ENCODE measurements at regions not wholly inside any gene's neighbourhood (a gene's known extent, or its start where the extent isn't known, plus 50 kb on each side); places are given as distances from the start of the nearest gene placed in this dataset.

DNA sequence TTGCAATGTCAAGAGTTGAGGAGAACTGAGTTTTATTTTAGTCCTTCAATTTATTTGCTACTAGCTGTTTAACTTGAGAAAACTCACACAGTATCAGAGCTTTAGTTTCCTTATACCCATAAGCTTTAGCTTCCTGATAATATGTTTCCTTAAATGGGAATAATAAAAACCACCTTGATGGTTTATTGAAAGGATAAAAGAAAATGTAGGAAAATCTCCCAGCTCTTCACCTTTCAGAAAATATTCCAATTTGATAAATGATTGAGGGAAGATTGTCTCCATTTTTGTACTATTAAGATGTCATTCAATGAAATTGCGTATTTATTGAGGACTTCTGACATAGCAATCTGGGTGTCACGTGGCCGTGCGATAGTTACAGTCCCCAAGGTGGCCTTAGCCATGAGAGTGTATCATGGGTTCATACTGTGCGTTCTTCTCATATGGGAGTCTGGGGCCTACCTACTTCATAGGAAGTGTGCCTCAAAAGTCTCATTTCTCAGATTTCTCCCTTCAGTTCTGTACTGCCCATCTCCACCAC lies 296.3 kb upstream of the BMP2 start:
- DNase-seq (ENCODE audit: low spot score in 2 of 2) (no peak), ATAC-seq (no peak)
- peaks cover 0 to 6% of the 10 kb centered on the region in 2 donors for H3K9me3 Mint-ChIP-seq
- no peaks in the 10 kb centered on the region for H3K36me3 Mint-ChIP-seq
- no peak overlapping the region for H3K27ac Mint-ChIP-seq

DNA sequence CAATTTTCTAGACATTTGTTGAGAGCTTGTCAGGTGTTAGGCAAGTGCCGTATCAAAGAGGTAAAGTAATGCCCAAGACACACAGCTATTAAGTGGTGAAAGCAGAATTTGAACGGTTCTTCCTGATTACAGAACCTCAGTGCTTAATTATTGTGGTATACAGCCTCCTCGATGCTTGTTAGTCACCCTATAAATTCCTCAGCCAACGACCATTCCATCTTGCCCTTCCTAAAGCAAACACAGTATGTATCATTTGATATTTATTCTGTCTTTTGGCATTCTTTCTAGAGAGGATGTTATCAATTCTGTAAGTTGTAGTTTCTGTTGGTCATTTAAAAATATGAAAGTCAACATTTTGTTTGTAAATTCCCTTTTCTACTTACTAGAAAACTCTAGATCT lies 297.8 kb upstream of the BMP2 start:
- DNase-seq (ENCODE audit: low spot score in 2 of 2) = no peak
- Mint-ChIP-seq H3K36me3 (no peaks in the 10 kb centered on the region), H3K9me3 (peaks cover 4 to 6% of the 10 kb centered on the region in 2 donors), H3K27ac (no peak overlapping the region)
- ATAC-seq = no peak

GRCh38 chr20:6468423-6469116 lies 298.9 kb upstream of the BMP2 start:
- Mint-ChIP-seq H3K36me3 (no peaks in the 10 kb centered on the region), H3K9me3 (peaks cover 4 to 6% of the 10 kb centered on the region in 2 donors), H3K27ac (no peak overlapping the region)
- DNase-seq (ENCODE audit: low spot score in 2 of 2) (no peak), ATAC-seq (no peak)

DNA sequence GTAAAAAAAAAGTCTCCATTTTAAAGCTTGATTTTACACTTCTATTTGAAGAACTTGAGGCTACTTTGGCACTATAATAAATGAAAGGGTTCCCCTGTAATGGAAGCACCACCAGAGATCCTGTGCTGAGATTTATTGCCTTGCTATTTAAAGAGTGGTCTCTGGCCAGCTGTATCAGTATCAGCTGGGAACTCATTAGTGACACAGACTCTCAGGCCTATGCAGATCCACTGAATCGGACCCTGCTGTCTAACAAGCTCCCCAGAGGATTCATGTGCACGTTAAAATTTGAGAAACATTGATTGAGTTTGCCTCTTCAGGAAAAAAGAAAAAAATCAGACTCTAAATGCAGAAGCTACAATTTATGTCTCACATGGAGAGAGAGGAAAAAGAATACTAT lies 299.9 kb upstream of the BMP2 start:
- Mint-ChIP-seq H3K9me3 (peaks cover 4 to 6% of the 10 kb centered on the region in 2 donors), H3K27ac (no peak overlapping the region), H3K36me3 (no peaks in the 10 kb centered on the region)
- DNase-seq (ENCODE audit: low spot score in 2 of 2) (no peak), ATAC-seq (no peak)

DNA sequence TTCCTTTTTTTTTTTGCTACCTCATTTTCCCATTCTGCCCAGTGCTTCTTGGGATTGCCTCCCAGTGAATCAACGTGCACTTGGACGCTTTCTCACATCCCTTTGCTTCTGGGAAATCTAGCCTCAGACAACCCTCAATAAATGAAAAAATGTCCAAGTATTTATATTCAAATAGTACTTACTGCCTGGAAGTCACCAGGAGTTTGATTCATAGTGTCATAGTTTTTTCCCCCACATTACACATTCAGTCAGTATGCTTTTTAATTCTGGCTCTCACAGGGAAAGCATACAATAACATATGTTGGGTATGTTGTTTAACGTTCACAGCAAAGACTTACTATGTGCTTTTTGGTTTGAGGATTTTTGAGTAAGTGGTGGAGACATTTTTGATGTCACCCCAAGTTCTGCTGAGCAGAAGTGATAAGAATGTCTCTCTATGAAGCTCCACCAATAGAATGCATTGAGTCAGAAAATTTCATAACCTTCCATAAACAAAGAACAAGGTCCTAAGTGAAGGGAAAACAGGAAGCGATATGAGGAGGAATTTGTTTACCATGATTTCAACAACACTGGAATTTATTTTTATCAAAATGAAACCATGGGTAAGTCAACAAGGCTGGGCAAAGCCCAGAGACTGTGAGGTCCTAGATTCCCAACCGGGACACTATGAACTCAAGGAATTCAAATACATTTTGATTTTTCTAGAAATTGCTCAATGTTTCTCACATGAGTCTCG lies 301.2 kb upstream of the BMP2 start:
- no peak overlapping the region for H3K27ac Mint-ChIP-seq
- no peaks in the 10 kb centered on the region for H3K36me3 Mint-ChIP-seq
- ATAC-seq (no peak), DNase-seq (ENCODE audit: low spot score in 2 of 2) (no peak)
- H3K9me3 Mint-ChIP-seq = peaks cover 4 to 6% of the 10 kb centered on the region in 2 donors

DNA sequence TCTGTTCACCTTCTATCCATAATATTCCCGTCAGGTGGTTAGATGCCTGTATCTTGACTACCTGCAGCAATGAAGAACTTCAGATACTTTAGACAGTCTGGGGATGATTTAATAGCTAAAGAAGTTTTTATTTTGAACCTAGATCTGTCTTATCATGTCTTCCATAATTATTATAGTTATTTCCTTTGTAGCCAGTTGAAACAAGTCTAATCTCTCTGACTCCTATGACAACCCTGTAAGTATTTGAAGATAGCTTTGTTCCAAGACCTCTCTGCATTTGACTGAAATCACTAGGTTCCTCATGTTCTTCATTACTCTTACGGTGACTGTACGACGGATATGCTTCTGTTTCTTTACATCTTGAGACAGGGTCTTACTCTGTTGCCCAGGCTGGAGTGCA lies 316.6 kb upstream of the BMP2 start:
- H3K36me3 Mint-ChIP-seq = no peaks in the 10 kb centered on the region
- H3K27ac Mint-ChIP-seq = no peak overlapping the region
- H3K9me3 Mint-ChIP-seq = peaks cover 4 to 10% of the 10 kb centered on the region in 2 donors
- ATAC-seq (no peak), DNase-seq (ENCODE audit: low spot score in 2 of 2) (no peak)

DNA sequence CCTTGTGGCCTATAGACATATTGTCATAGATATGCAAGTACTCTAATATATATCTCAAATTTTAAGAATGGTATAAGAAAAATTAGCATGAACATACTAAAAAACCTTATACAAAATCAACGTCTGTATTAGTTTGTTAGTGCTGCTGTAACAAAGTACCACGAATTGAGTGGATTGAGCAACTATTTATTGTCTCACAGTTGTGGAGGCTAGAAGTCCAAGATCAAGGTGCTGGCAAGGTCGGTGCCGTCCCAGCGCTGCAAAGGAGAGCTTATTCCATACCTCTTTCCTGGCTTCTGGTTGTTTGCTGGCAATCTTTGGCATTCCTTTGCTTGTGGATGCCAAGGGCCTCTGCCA lies 317.6 kb upstream of the FERMT1 start:
- Mint-ChIP-seq H3K9me3 (peaks cover 0 to 5% of the 10 kb centered on the region in 2 donors), H3K36me3 (no peaks in the 10 kb centered on the region), H3K27ac (no peak overlapping the region)
- DNase-seq (ENCODE audit: low spot score in 2 of 2) = no peak
- no peak for ATAC-seq

- no peak for ATAC-seq
Observed at GRCh38 chr20:6439737-6440442, 317.1 kb upstream of the FERMT1 start.

GRCh38 chr20:6434131-6434530 lies 311.3 kb upstream of the FERMT1 start:
- ATAC-seq (no peak), DNase-seq (ENCODE audit: low spot score in 2 of 2) (no peak)
- Mint-ChIP-seq H3K36me3 (no peaks in the 10 kb centered on the region), H3K27ac (no peak overlapping the region), H3K9me3 (peaks cover 0 to 7% of the 10 kb centered on the region in 2 donors)

More at GRCh38 chr20:6439737-6440442, 317.1 kb upstream of the FERMT1 start:
- DNase-seq (ENCODE audit: low spot score in 2 of 2) = no peak
- peaks cover 0 to 5% of the 10 kb centered on the region in 2 donors for H3K9me3 Mint-ChIP-seq
- H3K36me3 Mint-ChIP-seq = no peaks in the 10 kb centered on the region
- no peak overlapping the region for H3K27ac Mint-ChIP-seq

GRCh38 chr20:6430381-6430780 lies 307.6 kb upstream of the FERMT1 start:
- H3K27ac Mint-ChIP-seq = no peak overlapping the region

GRCh38 chr20:6426287-6426891 lies 303.6 kb upstream of the FERMT1 start:
- Mint-ChIP-seq H3K36me3 (no peaks in the 10 kb centered on the region), H3K9me3 (peaks cover 4 to 7% of the 10 kb centered on the region in 2 donors), H3K27ac (no peak overlapping the region)
- DNase-seq (ENCODE audit: low spot score in 2 of 2) = no peak
- ATAC-seq = no peak

More at GRCh38 chr20:6430381-6430780, 307.6 kb upstream of the FERMT1 start:
- H3K36me3 Mint-ChIP-seq = no peaks in the 10 kb centered on the region
- ATAC-seq (no peak), DNase-seq (ENCODE audit: low spot score in 2 of 2) (no peak)
- H3K9me3 Mint-ChIP-seq = peaks cover 4 to 7% of the 10 kb centered on the region in 2 donors

- no peak overlapping the region for H3K27ac Mint-ChIP-seq
- no peaks in the 10 kb centered on the region for H3K36me3 Mint-ChIP-seq
- peaks cover 0 to 8% of the 10 kb centered on the region in 2 donors for H3K9me3 Mint-ChIP-seq
- ATAC-seq = no peak
- no peak for DNase-seq (ENCODE audit: low spot score in 2 of 2)
Observed at GRCh38 chr20:6421321-6422248, 298.8 kb upstream of the FERMT1 start.

- ATAC-seq = no peak
Observed at GRCh38 chr20:6420336-6420735, 297.5 kb upstream of the FERMT1 start.

GRCh38 chr20:6418732-6419131 lies 295.9 kb upstream of the FERMT1 start:
- Mint-ChIP-seq H3K27ac (no peak overlapping the region), H3K36me3 (no peaks in the 10 kb centered on the region), H3K9me3 (peaks cover 0 to 4% of the 10 kb centered on the region in 2 donors)
- DNase-seq (ENCODE audit: low spot score in 2 of 2) (no peak), ATAC-seq (no peak)

More at GRCh38 chr20:6420336-6420735, 297.5 kb upstream of the FERMT1 start:
- Mint-ChIP-seq H3K36me3 (no peaks in the 10 kb centered on the region), H3K9me3 (peaks cover 0 to 4% of the 10 kb centered on the region in 2 donors), H3K27ac (no peak overlapping the region)
- no peak for DNase-seq (ENCODE audit: low spot score in 2 of 2)

GRCh38 chr20:6416371-6416770 lies 293.5 kb upstream of the FERMT1 start:
- DNase-seq (ENCODE audit: low spot score in 2 of 2) (no peak), ATAC-seq (no peak)
- Mint-ChIP-seq H3K27ac (no peak overlapping the region), H3K9me3 (peaks cover 4% of the 10 kb centered on the region in 2 donors), H3K36me3 (no peaks in the 10 kb centered on the region)

DNA sequence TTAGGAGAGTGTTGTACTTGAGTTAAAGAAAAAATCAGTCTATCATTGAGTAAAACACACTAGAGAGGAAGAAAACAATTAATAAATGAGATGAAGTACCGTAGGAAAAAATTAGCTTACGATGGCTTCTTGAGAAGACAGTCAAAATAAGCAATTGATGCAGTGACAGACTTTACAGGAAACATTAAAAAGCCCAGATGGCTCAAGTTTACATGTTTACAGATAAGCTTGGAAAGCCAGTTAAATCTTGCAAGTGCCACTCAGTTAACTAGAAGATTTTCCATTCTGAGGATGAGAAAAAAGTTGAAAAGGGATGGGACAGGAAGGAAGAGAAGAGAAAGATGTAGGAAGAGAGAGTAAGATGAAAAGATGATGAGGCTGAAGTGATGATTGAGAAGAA lies 288.8 kb upstream of the FERMT1 start:
- Mint-ChIP-seq H3K27ac (no peak overlapping the region), H3K36me3 (no peaks in the 10 kb centered on the region)
- no peak for ATAC-seq

More for the DNA sequence above, 288.8 kb upstream of the FERMT1 start:
- peaks cover 4 to 8% of the 10 kb centered on the region in 2 donors for H3K9me3 Mint-ChIP-seq
- DNase-seq (ENCODE audit: low spot score in 2 of 2) = no peak
